ENCODE measurements at regions not wholly inside any gene's neighbourhood (a gene's known extent, or its start where the extent isn't known, plus 50 kb on each side); places are given as distances from the start of the nearest gene placed in this dataset.

DNA sequence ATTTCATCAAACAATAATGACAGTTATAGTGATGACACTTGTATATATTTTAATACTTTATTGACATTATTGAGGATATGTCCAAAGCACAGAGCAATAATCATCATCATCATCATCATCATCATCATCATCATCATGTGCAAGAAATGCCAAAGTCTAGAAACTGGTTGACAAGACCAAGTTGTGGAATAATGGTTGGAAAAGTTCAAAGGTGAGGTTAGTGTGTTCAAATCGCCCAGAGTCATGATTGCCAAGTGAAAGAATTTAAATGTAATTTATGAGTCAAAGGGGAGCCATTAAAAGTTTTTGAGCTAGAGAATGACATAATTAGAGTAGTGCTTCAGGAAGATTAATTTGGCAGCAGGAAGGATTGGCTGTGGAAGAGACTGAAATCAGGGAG, 852.4 kb downstream of the SORCS1 start:
- Histone ChIP-seq H3K27ac (ENCODE audit: low read depth, low read length) (no peak overlapping the region), H3K23ac (ENCODE audit: low read length) (no peak overlapping the region), H3K79me2 (ENCODE audit: control insufficient read depth, insufficient read depth, low read length, poor library complexity) (no peaks in the 10 kb centered on the region), H3K27me3 (ENCODE audit: insufficient read depth, low read length) (no peaks in the 10 kb centered on the region), H3K9me3 (ENCODE audit: insufficient read depth, low read depth, low read length) (no peaks in the 10 kb centered on the region), H3K18ac (ENCODE audit: low read length) (no peak overlapping the region), H4K91ac (ENCODE audit: low read depth, low read length) (no peak overlapping the region), H3K14ac (ENCODE audit: low read length) (no peak overlapping the region), H4K8ac (ENCODE audit: low read depth, low read length) (no peak overlapping the region), H3K4me3 (ENCODE audit: low read depth, low read length) (no peak overlapping the region), H4K12ac (ENCODE audit: low read depth, low read length) (no peak overlapping the region), H3K4me1 (ENCODE audit: control insufficient read depth in 1 of 2, insufficient read depth in 2 of 2, low read length in 2 of 2) (no peaks in the 10 kb centered on the region), H2BK5ac (ENCODE audit: low read depth, low read length, poor library complexity) (no peak overlapping the region), H3K36me3 (ENCODE audit: control insufficient read depth in 1 of 2, insufficient read depth in 2 of 2, low read length in 2 of 2) (no peaks in the 10 kb centered on the region), H2AK5ac (ENCODE audit: low read length) (no peak overlapping the region), H3K79me1 (ENCODE audit: low read length) (no peaks in the 10 kb centered on the region), H2BK12ac (ENCODE audit: low read length) (no peak overlapping the region), H3K4ac (ENCODE audit: low read depth, low read length) (no peak overlapping the region), H2AFZ (ENCODE audit: insufficient read depth, low read length, poor library complexity) (no peak overlapping the region), H2BK120ac (ENCODE audit: insufficient read depth, low read length, poor library complexity) (no peak overlapping the region), H3K4me2 (ENCODE audit: low read length) (no peak overlapping the region), H3K9ac (ENCODE audit: low read length) (no peak overlapping the region)
- DNase-seq = no peak
- no CpG with 5 or more reads among the region's 1 CpG for WGBS (ENCODE audit: extremely low coverage, insufficient coverage, insufficient read length)

DNA sequence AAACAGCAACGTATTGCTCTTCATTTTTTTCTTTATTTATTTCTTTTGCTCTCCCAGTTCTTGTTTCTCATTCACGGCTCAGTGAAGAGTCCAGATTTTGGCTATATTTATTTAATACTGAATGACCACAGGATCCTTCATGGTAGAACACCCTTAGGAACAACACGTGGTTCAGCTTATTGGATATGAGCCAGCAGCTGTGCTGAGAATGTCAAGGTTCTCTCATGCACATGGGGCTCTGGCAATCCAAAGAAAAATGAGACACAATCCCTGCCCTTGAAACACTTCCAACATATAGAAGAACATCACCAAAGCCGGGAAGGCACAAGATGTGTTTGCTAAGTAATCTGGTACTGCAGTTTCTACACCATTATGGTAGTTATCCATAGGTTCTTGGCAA, 852.9 kb downstream of the SORCS1 start:
- no CpG with 5 or more reads among the region's 4 CpGs for WGBS (ENCODE audit: extremely low coverage, insufficient coverage, insufficient read length)
- Histone ChIP-seq H4K8ac (ENCODE audit: low read depth, low read length) (no peak overlapping the region), H3K4me2 (ENCODE audit: low read length) (no peak overlapping the region)

GRCh38 chr10:106310596-106310995, 853.9 kb downstream of the SORCS1 start:
- H4K91ac ChIP-seq (ENCODE audit: low read depth, low read length) = no peak overlapping the region
- H4K8ac ChIP-seq (ENCODE audit: low read depth, low read length) = no peak overlapping the region
- H3K27me3 ChIP-seq (ENCODE audit: insufficient read depth, low read length) = no peaks in the 10 kb centered on the region
- H2BK120ac ChIP-seq (ENCODE audit: insufficient read depth, low read length, poor library complexity) = no peak overlapping the region
- no peak overlapping the region for H3K4ac ChIP-seq (ENCODE audit: low read depth, low read length)
- WGBS (ENCODE audit: extremely low coverage, insufficient coverage, insufficient read length) = no CpG with 5 or more reads among the region's 2 CpGs
- H3K9me3 ChIP-seq (ENCODE audit: insufficient read depth, low read depth, low read length) = no peaks in the 10 kb centered on the region
- no peaks in the 10 kb centered on the region for H3K36me3 ChIP-seq (ENCODE audit: control insufficient read depth in 1 of 2, insufficient read depth in 2 of 2, low read length in 2 of 2)
- no peaks in the 10 kb centered on the region for H3K4me1 ChIP-seq (ENCODE audit: control insufficient read depth in 1 of 2, insufficient read depth in 2 of 2, low read length in 2 of 2)
- H3K18ac ChIP-seq (ENCODE audit: low read length) = no peak overlapping the region
- H3K79me2 ChIP-seq (ENCODE audit: control insufficient read depth, insufficient read depth, low read length, poor library complexity) = no peaks in the 10 kb centered on the region
- no peak overlapping the region for H3K14ac ChIP-seq (ENCODE audit: low read length)
- no peak for DNase-seq
- no peak overlapping the region for H3K23ac ChIP-seq (ENCODE audit: low read length)
- H3K4me2 ChIP-seq (ENCODE audit: low read length) = no peak overlapping the region
- no peak overlapping the region for H3K27ac ChIP-seq (ENCODE audit: low read depth, low read length)
- H2AK5ac ChIP-seq (ENCODE audit: low read length) = no peak overlapping the region
- H3K4me3 ChIP-seq (ENCODE audit: low read depth, low read length) = no peak overlapping the region
- no peak overlapping the region for H2BK12ac ChIP-seq (ENCODE audit: low read length)
- H4K12ac ChIP-seq (ENCODE audit: low read depth, low read length) = no peak overlapping the region
- no peaks in the 10 kb centered on the region for H3K79me1 ChIP-seq (ENCODE audit: low read length)
- no peak overlapping the region for H2BK5ac ChIP-seq (ENCODE audit: low read depth, low read length, poor library complexity)
- no peak overlapping the region for H3K9ac ChIP-seq (ENCODE audit: low read length)
- H2AFZ ChIP-seq (ENCODE audit: insufficient read depth, low read length, poor library complexity) = no peak overlapping the region

More for the DNA sequence above, 852.9 kb downstream of the SORCS1 start:
- Histone ChIP-seq H3K9me3 (ENCODE audit: insufficient read depth, low read depth, low read length) (no peaks in the 10 kb centered on the region), H2BK12ac (ENCODE audit: low read length) (no peak overlapping the region), H3K36me3 (ENCODE audit: control insufficient read depth in 1 of 2, insufficient read depth in 2 of 2, low read length in 2 of 2) (no peaks in the 10 kb centered on the region), H3K4me1 (ENCODE audit: control insufficient read depth in 1 of 2, insufficient read depth in 2 of 2, low read length in 2 of 2) (no peaks in the 10 kb centered on the region), H4K91ac (ENCODE audit: low read depth, low read length) (no peak overlapping the region), H3K27me3 (ENCODE audit: insufficient read depth, low read length) (no peaks in the 10 kb centered on the region), H3K23ac (ENCODE audit: low read length) (no peak overlapping the region), H3K4ac (ENCODE audit: low read depth, low read length) (no peak overlapping the region), H3K9ac (ENCODE audit: low read length) (no peak overlapping the region), H2AK5ac (ENCODE audit: low read length) (no peak overlapping the region), H4K12ac (ENCODE audit: low read depth, low read length) (no peak overlapping the region), H3K79me1 (ENCODE audit: low read length) (no peaks in the 10 kb centered on the region), H3K27ac (ENCODE audit: low read depth, low read length) (no peak overlapping the region), H3K14ac (ENCODE audit: low read length) (no peak overlapping the region), H2BK120ac (ENCODE audit: insufficient read depth, low read length, poor library complexity) (no peak overlapping the region), H2BK5ac (ENCODE audit: low read depth, low read length, poor library complexity) (no peak overlapping the region), H3K79me2 (ENCODE audit: control insufficient read depth, insufficient read depth, low read length, poor library complexity) (no peaks in the 10 kb centered on the region), H2AFZ (ENCODE audit: insufficient read depth, low read length, poor library complexity) (no peak overlapping the region), H3K18ac (ENCODE audit: low read length) (no peak overlapping the region), H3K4me3 (ENCODE audit: low read depth, low read length) (no peak overlapping the region)
- DNase-seq = no peak

DNA sequence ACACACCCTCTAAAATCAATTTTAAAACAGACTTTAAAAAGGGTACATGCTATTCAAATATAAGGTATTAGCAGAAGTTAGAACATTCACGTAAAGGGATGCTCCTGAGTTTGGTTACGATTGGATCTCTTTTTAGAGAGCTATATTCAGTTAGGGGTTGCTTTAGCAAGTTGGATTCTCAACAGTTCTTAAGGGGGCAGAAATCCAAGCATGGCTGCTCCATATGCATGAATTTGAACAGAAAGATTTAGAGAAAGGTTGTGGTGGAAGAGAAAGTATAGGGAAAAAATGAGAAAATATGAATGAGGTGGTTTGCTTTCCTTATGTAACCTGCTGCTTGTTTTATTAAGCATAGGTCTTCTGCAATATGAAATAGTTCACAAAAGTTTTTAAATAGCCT, 855.1 kb downstream of the SORCS1 start:
- H3K4me1 ChIP-seq (ENCODE audit: control insufficient read depth in 1 of 2, insufficient read depth in 2 of 2, low read length in 2 of 2) = no peaks in the 10 kb centered on the region
- H2BK12ac ChIP-seq (ENCODE audit: low read length) = no peak overlapping the region
- H3K4me2 ChIP-seq (ENCODE audit: low read length) = no peak overlapping the region
- H3K23ac ChIP-seq (ENCODE audit: low read length) = no peak overlapping the region
- H2AK5ac ChIP-seq (ENCODE audit: low read length) = no peak overlapping the region
- no peak overlapping the region for H2BK5ac ChIP-seq (ENCODE audit: low read depth, low read length, poor library complexity)
- no peaks in the 10 kb centered on the region for H3K79me2 ChIP-seq (ENCODE audit: control insufficient read depth, insufficient read depth, low read length, poor library complexity)
- no peak overlapping the region for H3K27ac ChIP-seq (ENCODE audit: low read depth, low read length)
- no peak overlapping the region for H4K12ac ChIP-seq (ENCODE audit: low read depth, low read length)
- H3K27me3 ChIP-seq (ENCODE audit: insufficient read depth, low read length) = no peaks in the 10 kb centered on the region
- H3K79me1 ChIP-seq (ENCODE audit: low read length) = no peaks in the 10 kb centered on the region
- H3K9me3 ChIP-seq (ENCODE audit: insufficient read depth, low read depth, low read length) = no peaks in the 10 kb centered on the region
- no peak overlapping the region for H2BK120ac ChIP-seq (ENCODE audit: insufficient read depth, low read length, poor library complexity)
- no peak for DNase-seq
- no peak overlapping the region for H2AFZ ChIP-seq (ENCODE audit: insufficient read depth, low read length, poor library complexity)
- H3K18ac ChIP-seq (ENCODE audit: low read length) = no peak overlapping the region
- no peak overlapping the region for H4K91ac ChIP-seq (ENCODE audit: low read depth, low read length)
- no CpG with 5 or more reads among the region's 2 CpGs for WGBS (ENCODE audit: extremely low coverage, insufficient coverage, insufficient read length)
- no peak overlapping the region for H3K9ac ChIP-seq (ENCODE audit: low read length)
- H3K4me3 ChIP-seq (ENCODE audit: low read depth, low read length) = no peak overlapping the region
- H4K8ac ChIP-seq (ENCODE audit: low read depth, low read length) = no peak overlapping the region
- H3K36me3 ChIP-seq (ENCODE audit: control insufficient read depth in 1 of 2, insufficient read depth in 2 of 2, low read length in 2 of 2) = no peaks in the 10 kb centered on the region
- no peak overlapping the region for H3K4ac ChIP-seq (ENCODE audit: low read depth, low read length)
- no peak overlapping the region for H3K14ac ChIP-seq (ENCODE audit: low read length)

All from trophoblast cell (in vitro differentiated cells and primary cell).